IPS DF 6.9 (cell line): ENCODE measurements at regions not wholly inside any gene's neighbourhood (a gene's known extent, or its start where the extent isn't known, plus 50 kb on each side); places are given as distances from the start of the nearest gene placed in this dataset.

Experiments used
- DNase-seq: peaks from one replicate; pipeline ENCODE4 v3.0.0-alpha.2; 2013; ENCODE audit warnings: low read depth, low spot score
- H3K27ac ChIP-seq: one replicate; pipeline ENCODE4 v1.5.1; 2013; ENCODE audit warnings: low read length, control low read depth
- H3K27me3 ChIP-seq: 2 replicates; pipeline ENCODE4 v1.6.1; 2013; ENCODE audit warnings: mild to moderate bottlenecking, low read length; ENCODE audit not compliant: control insufficient read depth, insufficient read depth
- H3K36me3 ChIP-seq: 2 replicates; pipeline ENCODE4 v1.6.1; 2013; ENCODE audit warnings: low read length; ENCODE audit not compliant: control insufficient read depth, insufficient read depth
- H3K4me1 ChIP-seq: 2 replicates; pipeline ENCODE4 v1.6.1; 2013; ENCODE audit warnings: low read length; ENCODE audit not compliant: control insufficient read depth, insufficient read depth
- H3K4me3 ChIP-seq: 2 replicates; pipeline ENCODE4 v1.5.1; 2013; ENCODE audit warnings: mild to moderate bottlenecking, low read length
- H3K9me3 ChIP-seq: 2 replicates; pipeline ENCODE4 v1.6.1; 2013; ENCODE audit warnings: low read length, inconsistent platforms; ENCODE audit not compliant: control insufficient read depth, insufficient read depth
- WGBS: extraction: QIAGEN DNeasy Blood & Tissue Kit; methylation state at CpG from one replicate; pipeline ENCODE4 v1.1.7; 2013; ENCODE audit warnings: mixed read lengths, missing lambda C conversion rate; ENCODE audit not compliant: insufficient read length, insufficient coverage; 5-methylcytosine and 5-hydroxymethylcytosine counted together

DNA sequence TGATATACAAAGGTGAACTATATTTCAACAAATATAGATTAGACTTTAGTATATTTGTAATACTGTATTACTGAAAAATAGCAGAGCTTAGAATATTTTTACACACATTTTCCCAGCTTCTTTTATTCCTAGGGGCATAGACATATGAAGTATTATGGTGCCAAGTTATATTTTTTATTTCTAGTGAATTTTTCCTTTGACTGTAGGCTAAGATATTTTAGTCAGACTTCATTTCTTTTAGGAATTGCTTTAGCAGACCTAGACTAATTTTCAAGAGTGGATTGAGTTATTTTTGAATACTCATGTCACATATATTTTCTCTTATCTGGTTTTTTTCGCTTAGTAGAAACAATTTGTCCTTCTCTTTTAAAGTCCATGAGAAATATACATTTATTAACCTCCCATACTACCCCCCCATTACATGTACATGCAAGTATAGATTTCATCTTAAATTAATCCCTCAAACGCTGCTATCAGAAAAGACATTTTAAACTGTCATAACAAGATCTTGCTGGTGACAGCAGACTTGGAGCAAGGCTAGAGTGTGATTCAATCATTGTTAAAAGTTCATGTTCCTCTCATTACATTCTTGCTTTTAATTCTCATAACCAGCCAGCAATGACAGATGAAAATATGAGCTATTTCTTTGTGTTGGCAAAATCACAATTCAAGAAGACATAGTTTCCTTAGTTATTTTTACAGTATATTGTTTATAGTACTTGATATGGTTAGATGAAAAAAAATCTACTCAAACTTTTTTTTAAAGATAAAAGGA lies 456.1 kb downstream of the AEBP2 start:
- no peaks in the 10 kb centered on the region for H3K9me3 ChIP-seq
- H3K36me3 ChIP-seq = no peaks in the 10 kb centered on the region
- no peak overlapping the region for H3K27ac ChIP-seq
- WGBS = no CpG with 5 or more reads among the region's 2 CpGs
- DNase-seq = no peak
- H3K4me1 ChIP-seq = no peaks in the 10 kb centered on the region
- no peak overlapping the region for H3K4me3 ChIP-seq
- no peaks in the 10 kb centered on the region for H3K27me3 ChIP-seq

- Histone ChIP-seq H3K36me3 (no peaks in the 10 kb centered on the region), H3K4me3 (no peak overlapping the region), H3K27me3 (no peaks in the 10 kb centered on the region), H3K9me3 (no peaks in the 10 kb centered on the region), H3K27ac (no peak overlapping the region), H3K4me1 (no peaks in the 10 kb centered on the region)
- WGBS = no CpG with 5 or more reads among the region's 1 CpG
- no peak for DNase-seq
Observed at GRCh38 chr12:19896041-19896440, 456.7 kb downstream of the AEBP2 start.

GRCh38 chr12:19896534-19896933 lies 457.2 kb downstream of the AEBP2 start:
- no peaks in the 10 kb centered on the region for H3K4me1 ChIP-seq

GRCh38 chr12:19897900-19898408 lies 458.7 kb downstream of the AEBP2 start:
- no peak for DNase-seq
- Histone ChIP-seq H3K4me1 (no peaks in the 10 kb centered on the region), H3K4me3 (no peak overlapping the region), H3K27ac (no peak overlapping the region), H3K36me3 (no peaks in the 10 kb centered on the region), H3K27me3 (no peaks in the 10 kb centered on the region), H3K9me3 (no peaks in the 10 kb centered on the region)
- no CpG with 5 or more reads among the region's 2 CpGs for WGBS

More at GRCh38 chr12:19896534-19896933, 457.2 kb downstream of the AEBP2 start:
- DNase-seq = no peak
- H3K36me3 ChIP-seq = no peaks in the 10 kb centered on the region
- no peaks in the 10 kb centered on the region for H3K9me3 ChIP-seq
- no peak overlapping the region for H3K27ac ChIP-seq
- no CpG with 5 or more reads among the region's 3 CpGs for WGBS
- no peaks in the 10 kb centered on the region for H3K27me3 ChIP-seq
- H3K4me3 ChIP-seq = no peak overlapping the region

- no peaks in the 10 kb centered on the region for H3K9me3 ChIP-seq
- no peak overlapping the region for H3K27ac ChIP-seq
- no CpG with 5 or more reads among the region's 1 CpG for WGBS
- no peaks in the 10 kb centered on the region for H3K36me3 ChIP-seq
- no peak for DNase-seq
- no peaks in the 10 kb centered on the region for H3K4me1 ChIP-seq
- H3K27me3 ChIP-seq = no peaks in the 10 kb centered on the region
- H3K4me3 ChIP-seq = no peak overlapping the region
Observed at GRCh38 chr12:19901841-19902240, 462.5 kb downstream of the AEBP2 start.

DNA sequence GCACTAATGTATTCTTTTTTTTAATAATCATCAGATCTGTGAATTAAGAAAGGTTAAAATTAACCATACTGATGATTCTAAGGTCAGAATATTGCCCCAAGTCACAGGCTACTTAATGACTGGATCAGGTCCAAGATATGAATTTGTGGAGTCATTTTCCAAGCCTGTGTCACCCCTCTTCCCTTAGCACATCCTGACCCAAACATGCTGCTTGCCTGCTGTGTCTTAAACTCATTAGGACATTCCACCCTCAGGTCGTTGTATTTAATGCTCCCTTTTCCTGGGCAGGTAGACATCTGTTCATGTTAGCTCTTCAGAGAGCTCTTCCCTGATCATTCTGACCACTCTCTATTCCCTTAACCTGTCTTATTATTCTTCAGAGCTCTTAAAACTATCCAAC lies 463.5 kb upstream of the PDE3A start:
- no peak for DNase-seq
- H3K27me3 ChIP-seq = no peaks in the 10 kb centered on the region
- no peaks in the 10 kb centered on the region for H3K4me1 ChIP-seq
- no CpG with 5 or more reads among the region's 1 CpG for WGBS
- no peak overlapping the region for H3K4me3 ChIP-seq
- no peak overlapping the region for H3K27ac ChIP-seq
- H3K9me3 ChIP-seq = no peaks in the 10 kb centered on the region
- no peaks in the 10 kb centered on the region for H3K36me3 ChIP-seq

DNA sequence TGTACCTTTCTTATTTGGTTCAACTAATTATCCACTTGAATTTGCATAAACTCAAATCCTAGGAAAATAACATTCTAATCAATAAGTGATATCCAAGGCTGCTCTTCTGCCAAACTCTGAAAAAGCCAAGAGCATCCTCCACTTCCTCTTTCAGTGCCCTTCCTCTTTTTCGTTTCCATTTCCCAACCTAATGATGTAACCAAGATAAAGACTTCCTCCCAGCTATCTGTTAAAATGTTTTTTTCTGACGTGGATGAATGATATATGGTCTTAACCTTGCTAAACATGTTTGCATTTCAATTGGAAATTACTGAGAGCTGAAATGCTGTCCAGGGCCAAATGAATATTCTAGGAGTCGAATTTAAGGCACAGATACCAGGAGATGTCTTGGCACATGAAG lies 459.5 kb upstream of the PDE3A start:
- Histone ChIP-seq H3K27me3 (no peaks in the 10 kb centered on the region), H3K4me3 (no peak overlapping the region), H3K36me3 (no peaks in the 10 kb centered on the region), H3K27ac (no peak overlapping the region), H3K4me1 (no peaks in the 10 kb centered on the region; the same call in 1 of the 2 replicates), H3K9me3 (no peaks in the 10 kb centered on the region)
- no CpG with 5 or more reads among the region's 3 CpGs for WGBS
- no peak for DNase-seq

GRCh38 chr12:19909418-19909817 lies 458.9 kb upstream of the PDE3A start:
- H3K27me3 ChIP-seq = no peaks in the 10 kb centered on the region
- H3K27ac ChIP-seq = no peak overlapping the region
- no peak overlapping the region for H3K4me3 ChIP-seq
- no peaks in the 10 kb centered on the region for H3K36me3 ChIP-seq
- no CpG with 5 or more reads among the region's 2 CpGs for WGBS
- H3K9me3 ChIP-seq = no peaks in the 10 kb centered on the region
- H3K4me1 ChIP-seq = no peaks in the 10 kb centered on the region; the same call in 1 of the 2 replicates
- no peak for DNase-seq

DNA sequence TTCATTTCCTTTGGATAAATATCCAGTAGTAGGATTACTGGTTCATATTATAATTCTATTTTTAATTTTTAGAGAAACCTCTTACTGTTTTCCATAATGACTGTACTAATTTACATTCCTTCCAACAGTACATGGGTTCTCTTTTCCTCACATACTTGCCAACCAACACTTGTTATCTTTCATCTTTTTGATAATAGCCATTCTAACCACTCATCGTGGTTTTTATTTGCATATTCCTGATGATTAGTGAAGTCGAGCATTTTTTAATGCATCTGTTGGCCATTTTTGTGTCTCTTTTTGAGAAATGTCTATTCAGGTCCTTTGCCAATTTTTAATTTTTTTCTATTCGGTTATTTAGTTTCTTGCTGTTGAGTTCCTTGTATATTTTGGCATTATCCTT lies 457.7 kb upstream of the PDE3A start:
- Histone ChIP-seq H3K27me3 (no peaks in the 10 kb centered on the region), H3K4me3 (no peak overlapping the region), H3K36me3 (no peaks in the 10 kb centered on the region), H3K4me1 (no peaks in the 10 kb centered on the region; the same call in 1 of the 2 replicates), H3K27ac (no peak overlapping the region), H3K9me3 (no peaks in the 10 kb centered on the region)
- no peak for DNase-seq
- no CpG with 5 or more reads among the region's 3 CpGs for WGBS

DNA sequence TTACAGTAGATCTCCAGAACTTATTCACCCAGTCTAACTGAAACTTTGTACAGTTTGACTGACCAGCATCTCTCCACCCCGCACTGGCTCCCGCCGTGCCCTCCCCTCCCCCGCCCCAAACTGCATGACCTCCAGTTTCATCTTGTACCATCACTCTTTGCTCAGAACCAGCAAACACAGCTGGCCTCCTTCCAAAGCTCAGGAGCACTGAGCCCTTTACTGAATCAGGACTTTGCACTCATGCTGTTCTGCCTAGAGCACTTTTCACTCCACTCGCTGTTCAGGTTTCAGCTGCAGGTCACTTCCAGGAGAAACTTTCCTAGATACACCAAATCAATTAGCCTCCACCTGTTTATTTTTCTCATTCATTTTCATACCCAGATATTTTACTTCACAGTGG lies 455.3 kb upstream of the PDE3A start:
- Histone ChIP-seq H3K27me3 (no peaks in the 10 kb centered on the region), H3K4me1 (peaks cover 3% of the 10 kb centered on the region), H3K9me3 (no peaks in the 10 kb centered on the region), H3K27ac (no peak overlapping the region), H3K4me3 (no peak overlapping the region), H3K36me3 (no peaks in the 10 kb centered on the region)
- no peak for DNase-seq
- no CpG with 5 or more reads among the region's 5 CpGs for WGBS
